Medulla oblongata (tissue), 1 donor: ENCODE measurements at regions not wholly inside any gene's neighbourhood (a gene's known extent, or its start where the extent isn't known, plus 50 kb on each side); places are given as distances from the start of the nearest gene placed in this dataset.

Experiments used
- DNase-seq: peaks from one replicate; pipeline ENCODE4 v3.0.0-alpha.2; 2015; ENCODE audit errors: extremely low spot score

GRCh38 chr9:18348083-18348475 is 125.9 kb upstream of the ADAMTSL1 start:
- peak; percentile 47 for DNase-seq

GRCh38 chr9:18349530-18349929 is 124.4 kb upstream of the ADAMTSL1 start:
- no peak for DNase-seq

GRCh38 chr9:18350036-18350435 is 123.9 kb upstream of the ADAMTSL1 start:
- no peak for DNase-seq

GRCh38 chr9:18350995-18351595 is 122.9 kb upstream of the ADAMTSL1 start:
- no peak for DNase-seq

- no peak for DNase-seq
Observed at GRCh38 chr9:18352711-18353110, 121.2 kb upstream of the ADAMTSL1 start.

GRCh38 chr9:18353473-18353872 is 120.5 kb upstream of the ADAMTSL1 start:
- DNase-seq = no peak

GRCh38 chr9:18357321-18357720 is 116.6 kb upstream of the ADAMTSL1 start:
- no peak for DNase-seq

- DNase-seq = no peak
Observed at GRCh38 chr9:18358325-18358724, 115.6 kb upstream of the ADAMTSL1 start.

GRCh38 chr9:18359335-18359734 is 114.6 kb upstream of the ADAMTSL1 start:
- DNase-seq = no peak

- DNase-seq = peak; percentile 33
Observed at GRCh38 chr9:18360005-18360404, 113.9 kb upstream of the ADAMTSL1 start.

- no peak for DNase-seq
Observed at GRCh38 chr9:18361646-18362045, 112.3 kb upstream of the ADAMTSL1 start.

GRCh38 chr9:18362166-18362565 is 111.8 kb upstream of the ADAMTSL1 start:
- no peak for DNase-seq

GRCh38 chr9:18362901-18363685 is 110.9 kb upstream of the ADAMTSL1 start:
- peak; percentile 68 for DNase-seq

- DNase-seq = no peak
Observed at GRCh38 chr9:18365651-18366050, 108.3 kb upstream of the ADAMTSL1 start.

GRCh38 chr9:18366184-18366583 is 107.8 kb upstream of the ADAMTSL1 start:
- DNase-seq = no peak

- no peak for DNase-seq
Observed at GRCh38 chr9:18368206-18368605, 105.7 kb upstream of the ADAMTSL1 start.

GRCh38 chr9:18371141-18371540 is 102.8 kb upstream of the ADAMTSL1 start:
- no peak for DNase-seq

- no peak for DNase-seq
Observed at GRCh38 chr9:18371621-18372020, 102.3 kb upstream of the ADAMTSL1 start.

GRCh38 chr9:18379073-18379811 is 94.7 kb upstream of the ADAMTSL1 start:
- DNase-seq = no peak

- DNase-seq = no peak
Observed at GRCh38 chr9:18382243-18382642, 91.7 kb upstream of the ADAMTSL1 start.

- peak; percentile 51 for DNase-seq
Observed at GRCh38 chr9:18384066-18384465, 89.9 kb upstream of the ADAMTSL1 start.

GRCh38 chr9:18385696-18386490 is 88.1 kb upstream of the ADAMTSL1 start:
- no peak for DNase-seq
